GM12878 (cell line): ENCODE measurements at regions not wholly inside any gene's neighbourhood (a gene's known extent, or its start where the extent isn't known, plus 50 kb on each side); places are given as distances from the start of the nearest gene placed in this dataset.

Experiments
- EZH2 ChIP-seq: IDR thresholded peaks from 2 replicates; pipeline ENCODE4 v1.6.1; 2012; ENCODE audit warnings: low read depth, mild to moderate bottlenecking, control low read depth, inconsistent platforms, low read length, borderline replicate concordance; ENCODE audit not compliant: control insufficient read depth
- MEF2B ChIP-seq: fragments of 450-650 bp; IDR thresholded peaks from 2 replicates; pipeline ENCODE4 v1.6.1; 2018; ENCODE audit warnings: mild to moderate bottlenecking, moderate library complexity; ENCODE audit not compliant: partially characterized antibody, poor library complexity, severe bottlenecking
- ZNF274 ChIP-seq: IDR thresholded peaks from one replicate; pipeline ENCODE4 v1.8.0; 2011; ENCODE audit not compliant: insufficient read length, insufficient read depth
- TF ChIP-seq, protein P1 (sequence below), 3 experiments: IDR thresholded peaks in 2 of 3; conservative IDR thresholded peaks in 1 of 3; 2 replicates each; pipeline ENCODE4 v1.5.1; 2011; ENCODE audit warnings: low read depth in 3 of 3, low read length in 3 of 3, mild to moderate bottlenecking in 3 of 3, control low read depth in 2 of 3, moderate library complexity in 2 of 3, inconsistent platforms in 1 of 3, mixed read lengths in 1 of 3; ENCODE audit not compliant: control insufficient read depth in 2 of 3, insufficient read depth in 1 of 3; ENCODE audit errors: extremely low read depth in 1 of 3
- TF ChIP-seq, protein P2 (sequence below): IDR thresholded peaks from 2 replicates; pipeline ENCODE4 v1.6.1; 2012; ENCODE audit warnings: mild to moderate bottlenecking, low read depth, low read length

DNA sequence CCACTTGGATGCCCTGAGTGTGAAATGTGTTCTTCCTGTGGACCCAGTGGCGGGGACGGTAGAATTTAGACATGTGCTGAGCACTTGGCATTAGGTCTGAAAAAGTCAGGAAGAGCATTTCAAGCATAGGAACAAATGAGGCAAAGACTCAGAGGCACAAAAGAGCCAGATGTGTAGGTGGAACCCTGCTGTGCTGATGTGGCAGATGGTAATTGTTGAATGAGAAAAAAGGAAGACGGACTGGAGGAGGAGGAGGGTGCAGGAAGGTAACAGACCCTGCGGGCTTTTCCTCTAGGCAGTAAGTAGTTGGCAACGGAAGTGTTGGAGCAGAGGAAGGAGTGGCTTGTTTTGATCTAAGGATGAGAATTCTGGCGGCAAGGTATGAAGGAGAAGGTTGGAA lies 985.8 kb downstream of the TBC1D22A start:
- TF ChIP-seq, protein P1, sequence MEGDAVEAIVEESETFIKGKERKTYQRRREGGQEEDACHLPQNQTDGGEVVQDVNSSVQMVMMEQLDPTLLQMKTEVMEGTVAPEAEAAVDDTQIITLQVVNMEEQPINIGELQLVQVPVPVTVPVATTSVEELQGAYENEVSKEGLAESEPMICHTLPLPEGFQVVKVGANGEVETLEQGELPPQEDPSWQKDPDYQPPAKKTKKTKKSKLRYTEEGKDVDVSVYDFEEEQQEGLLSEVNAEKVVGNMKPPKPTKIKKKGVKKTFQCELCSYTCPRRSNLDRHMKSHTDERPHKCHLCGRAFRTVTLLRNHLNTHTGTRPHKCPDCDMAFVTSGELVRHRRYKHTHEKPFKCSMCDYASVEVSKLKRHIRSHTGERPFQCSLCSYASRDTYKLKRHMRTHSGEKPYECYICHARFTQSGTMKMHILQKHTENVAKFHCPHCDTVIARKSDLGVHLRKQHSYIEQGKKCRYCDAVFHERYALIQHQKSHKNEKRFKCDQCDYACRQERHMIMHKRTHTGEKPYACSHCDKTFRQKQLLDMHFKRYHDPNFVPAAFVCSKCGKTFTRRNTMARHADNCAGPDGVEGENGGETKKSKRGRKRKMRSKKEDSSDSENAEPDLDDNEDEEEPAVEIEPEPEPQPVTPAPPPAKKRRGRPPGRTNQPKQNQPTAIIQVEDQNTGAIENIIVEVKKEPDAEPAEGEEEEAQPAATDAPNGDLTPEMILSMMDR (IDR thresholded peaks at IDR 0.05 in 2 of 3, conservative IDR thresholded peaks at IDR 0.05 in 1 of 3; ENCODE audit: control insufficient read depth in 2 of 3, extremely low read depth in 1 of 3, insufficient read depth in 1 of 3, low read depth in 3 of 3, low read length in 3 of 3): no peak
- TF ChIP-seq MEF2B (no peak), ZNF274 (no peak), EZH2 (no peak)
- TF ChIP-seq, protein P2, sequence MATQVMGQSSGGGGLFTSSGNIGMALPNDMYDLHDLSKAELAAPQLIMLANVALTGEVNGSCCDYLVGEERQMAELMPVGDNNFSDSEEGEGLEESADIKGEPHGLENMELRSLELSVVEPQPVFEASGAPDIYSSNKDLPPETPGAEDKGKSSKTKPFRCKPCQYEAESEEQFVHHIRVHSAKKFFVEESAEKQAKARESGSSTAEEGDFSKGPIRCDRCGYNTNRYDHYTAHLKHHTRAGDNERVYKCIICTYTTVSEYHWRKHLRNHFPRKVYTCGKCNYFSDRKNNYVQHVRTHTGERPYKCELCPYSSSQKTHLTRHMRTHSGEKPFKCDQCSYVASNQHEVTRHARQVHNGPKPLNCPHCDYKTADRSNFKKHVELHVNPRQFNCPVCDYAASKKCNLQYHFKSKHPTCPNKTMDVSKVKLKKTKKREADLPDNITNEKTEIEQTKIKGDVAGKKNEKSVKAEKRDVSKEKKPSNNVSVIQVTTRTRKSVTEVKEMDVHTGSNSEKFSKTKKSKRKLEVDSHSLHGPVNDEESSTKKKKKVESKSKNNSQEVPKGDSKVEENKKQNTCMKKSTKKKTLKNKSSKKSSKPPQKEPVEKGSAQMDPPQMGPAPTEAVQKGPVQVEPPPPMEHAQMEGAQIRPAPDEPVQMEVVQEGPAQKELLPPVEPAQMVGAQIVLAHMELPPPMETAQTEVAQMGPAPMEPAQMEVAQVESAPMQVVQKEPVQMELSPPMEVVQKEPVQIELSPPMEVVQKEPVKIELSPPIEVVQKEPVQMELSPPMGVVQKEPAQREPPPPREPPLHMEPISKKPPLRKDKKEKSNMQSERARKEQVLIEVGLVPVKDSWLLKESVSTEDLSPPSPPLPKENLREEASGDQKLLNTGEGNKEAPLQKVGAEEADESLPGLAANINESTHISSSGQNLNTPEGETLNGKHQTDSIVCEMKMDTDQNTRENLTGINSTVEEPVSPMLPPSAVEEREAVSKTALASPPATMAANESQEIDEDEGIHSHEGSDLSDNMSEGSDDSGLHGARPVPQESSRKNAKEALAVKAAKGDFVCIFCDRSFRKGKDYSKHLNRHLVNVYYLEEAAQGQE: no peak
